22Rv1 (cell line): ENCODE measurements at regions not wholly inside any gene's neighbourhood (a gene's known extent, or its start where the extent isn't known, plus 50 kb on each side); places are given as distances from the start of the nearest gene placed in this dataset.

Experiments used
- H3K27ac ChIP-seq: fragments of 450-650 bp; 2 replicates; pipeline ENCODE4 v1.5.1; 2017
- ZFX ChIP-seq: fragments of 450-650 bp; IDR thresholded peaks from 2 replicates; pipeline ENCODE4 v1.6.1; 2017; ENCODE audit warnings: antibody characterized with exemption, borderline replicate concordance
- TF ChIP-seq, protein P1 (sequence below): fragments of 450-650 bp; IDR thresholded peaks from 2 replicates; pipeline ENCODE4 v1.5.1; 2017; ENCODE audit warnings: mild to moderate bottlenecking

DNA sequence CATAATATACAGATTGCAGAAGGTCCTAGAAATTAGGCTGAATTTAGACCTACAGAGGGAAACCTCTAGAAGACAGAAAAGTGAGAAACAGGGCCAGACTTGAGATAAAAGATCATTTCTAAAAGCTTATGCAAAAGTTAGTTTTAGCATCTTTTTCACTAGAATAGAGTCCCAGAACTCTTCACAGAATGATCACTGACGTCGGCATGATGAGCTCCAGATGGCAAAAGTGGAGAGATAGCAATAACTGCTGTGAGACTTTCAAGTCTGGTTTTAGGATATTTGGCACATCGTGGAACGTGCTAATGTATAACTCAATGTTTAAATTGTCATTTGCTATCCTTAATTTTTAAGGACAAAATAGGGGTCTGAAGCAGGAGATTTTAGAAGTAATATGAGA is 1050.7 kb upstream of the CELF4 start:
- TF ChIP-seq ZFX = no peak
- TF ChIP-seq, protein P1, sequence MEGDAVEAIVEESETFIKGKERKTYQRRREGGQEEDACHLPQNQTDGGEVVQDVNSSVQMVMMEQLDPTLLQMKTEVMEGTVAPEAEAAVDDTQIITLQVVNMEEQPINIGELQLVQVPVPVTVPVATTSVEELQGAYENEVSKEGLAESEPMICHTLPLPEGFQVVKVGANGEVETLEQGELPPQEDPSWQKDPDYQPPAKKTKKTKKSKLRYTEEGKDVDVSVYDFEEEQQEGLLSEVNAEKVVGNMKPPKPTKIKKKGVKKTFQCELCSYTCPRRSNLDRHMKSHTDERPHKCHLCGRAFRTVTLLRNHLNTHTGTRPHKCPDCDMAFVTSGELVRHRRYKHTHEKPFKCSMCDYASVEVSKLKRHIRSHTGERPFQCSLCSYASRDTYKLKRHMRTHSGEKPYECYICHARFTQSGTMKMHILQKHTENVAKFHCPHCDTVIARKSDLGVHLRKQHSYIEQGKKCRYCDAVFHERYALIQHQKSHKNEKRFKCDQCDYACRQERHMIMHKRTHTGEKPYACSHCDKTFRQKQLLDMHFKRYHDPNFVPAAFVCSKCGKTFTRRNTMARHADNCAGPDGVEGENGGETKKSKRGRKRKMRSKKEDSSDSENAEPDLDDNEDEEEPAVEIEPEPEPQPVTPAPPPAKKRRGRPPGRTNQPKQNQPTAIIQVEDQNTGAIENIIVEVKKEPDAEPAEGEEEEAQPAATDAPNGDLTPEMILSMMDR = no peak
- no peak overlapping the region for H3K27ac ChIP-seq

- H3K27ac ChIP-seq = no peak overlapping the region
- no peak for TF ChIP-seq ZFX
- TF ChIP-seq, protein P1 = no peak
Observed at GRCh38 chr18:38612904-38613303, 1047.3 kb upstream of the CELF4 start.

DNA sequence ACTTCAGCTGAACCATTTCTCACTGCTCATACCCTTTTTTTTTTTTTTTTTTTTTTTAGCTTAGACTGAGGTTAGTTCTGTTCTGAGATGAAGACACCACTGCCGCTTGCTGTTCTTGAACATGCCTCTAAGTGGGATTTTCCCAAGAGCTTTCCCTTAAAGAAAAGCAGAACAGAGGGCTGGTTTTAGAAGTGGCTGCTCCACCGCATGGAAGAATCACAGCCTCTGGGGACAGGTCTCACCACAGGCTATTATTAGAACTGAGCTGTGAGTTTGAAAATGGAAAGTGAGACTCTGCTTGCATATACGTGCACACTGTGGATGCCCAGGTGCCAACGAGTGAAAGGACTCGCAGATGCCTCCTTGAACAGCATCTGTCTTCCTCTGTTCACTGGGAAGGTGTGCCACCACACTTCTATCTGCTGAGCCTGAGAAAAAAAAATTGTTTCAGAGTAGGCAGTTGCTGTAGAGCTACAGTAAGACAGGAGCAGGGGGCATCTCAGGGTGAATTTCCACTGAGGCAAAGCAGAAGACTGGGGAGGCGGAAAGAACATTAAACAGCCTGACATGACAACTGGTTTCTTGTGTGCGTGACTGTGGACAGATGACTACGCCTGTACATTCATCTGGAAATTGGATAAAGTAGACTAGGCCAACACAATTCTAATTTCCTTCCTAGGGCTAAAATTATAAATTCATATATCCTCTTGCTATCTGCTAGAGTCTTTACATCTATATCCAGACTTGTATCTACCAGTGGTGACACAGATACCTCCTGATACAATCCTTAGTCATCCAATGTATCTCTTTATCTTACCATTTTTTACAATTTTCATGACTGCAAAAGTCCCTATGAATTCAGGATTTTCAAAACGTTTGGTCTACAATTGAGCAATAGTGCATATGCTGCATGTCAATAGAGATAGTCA is 1045.7 kb upstream of the CELF4 start:
- TF ChIP-seq, protein P1 = no peak
- no peak for TF ChIP-seq ZFX
- no peak overlapping the region for H3K27ac ChIP-seq

DNA sequence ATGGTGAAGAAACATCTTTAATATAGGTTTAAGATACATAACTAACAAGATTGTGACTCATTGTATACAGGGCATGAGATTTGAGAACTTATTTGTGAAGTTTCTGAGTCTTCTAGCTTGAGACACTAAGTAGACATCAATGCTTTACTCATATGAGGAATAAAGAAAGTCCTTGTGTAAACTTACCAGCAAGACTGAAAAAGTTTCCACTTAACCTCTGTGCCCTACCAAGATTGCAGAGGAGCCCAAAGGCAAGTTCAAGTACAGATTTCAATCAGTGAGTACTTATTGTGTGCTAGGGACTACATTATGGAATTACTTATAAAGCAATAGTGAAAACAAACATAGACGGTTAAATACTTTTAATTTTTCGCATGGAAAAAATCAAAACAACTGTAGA is 1041.2 kb upstream of the CELF4 start:
- no peak overlapping the region for H3K27ac ChIP-seq
- TF ChIP-seq ZFX = no peak
- TF ChIP-seq, protein P1 = no peak

DNA sequence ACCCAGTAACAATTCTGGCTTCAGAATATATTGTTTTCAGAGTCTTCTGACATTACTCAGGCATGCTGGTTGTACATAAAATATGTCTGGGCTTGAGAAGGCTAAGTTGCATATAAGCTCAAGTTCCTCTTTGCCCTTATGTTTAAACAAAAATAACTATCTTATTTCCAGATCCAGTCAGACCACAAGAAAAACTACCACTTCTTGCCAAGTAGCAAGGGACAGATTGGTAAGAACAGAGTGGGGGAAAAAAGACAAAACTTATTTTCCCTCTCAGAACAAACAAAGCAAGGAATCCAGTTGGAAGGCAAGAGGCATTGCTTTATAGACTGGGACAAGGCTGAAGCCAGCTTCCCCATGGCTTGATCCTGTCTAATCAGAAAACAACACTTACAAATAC is 1036.7 kb upstream of the CELF4 start:
- no peak overlapping the region for H3K27ac ChIP-seq
- TF ChIP-seq ZFX = no peak
- TF ChIP-seq, protein P1 = no peak

GRCh38 chr18:38587571-38587970 is 1022.0 kb upstream of the CELF4 start:
- TF ChIP-seq ZFX = no peak
- TF ChIP-seq, protein P1 = no peak
- no peak overlapping the region for H3K27ac ChIP-seq

GRCh38 chr18:38586327-38586726 is 1020.7 kb upstream of the CELF4 start:
- H3K27ac ChIP-seq = no peak overlapping the region
- no peak for TF ChIP-seq ZFX
- TF ChIP-seq, protein P1 = no peak
